ENCODE measurements at regions not wholly inside any gene's neighbourhood (a gene's known extent, or its start where the extent isn't known, plus 50 kb on each side); places are given as distances from the start of the nearest gene placed in this dataset.

DNA sequence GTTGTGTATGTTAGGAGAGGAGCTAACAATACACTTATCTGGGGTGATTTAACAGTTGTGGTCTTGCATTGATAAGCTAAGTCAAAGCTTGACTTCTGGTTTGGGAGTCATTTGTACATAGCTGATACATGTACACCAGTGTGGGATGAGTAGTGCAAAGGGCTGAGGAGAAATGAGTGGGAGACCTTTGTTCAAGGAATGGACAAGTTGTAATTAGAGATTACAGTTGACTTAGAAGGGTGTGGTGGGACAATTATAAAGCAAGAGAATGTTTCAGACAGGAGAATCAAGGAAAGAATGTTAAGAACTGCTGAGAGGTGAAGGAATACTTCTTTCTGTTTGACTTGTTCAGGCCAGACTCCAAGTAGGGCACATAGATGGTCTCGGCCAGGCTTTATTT, 209.7 kb upstream of the STEAP4 start:
- no peak overlapping the region for H3K27ac ChIP-seq
- TF ChIP-seq, protein P1, sequence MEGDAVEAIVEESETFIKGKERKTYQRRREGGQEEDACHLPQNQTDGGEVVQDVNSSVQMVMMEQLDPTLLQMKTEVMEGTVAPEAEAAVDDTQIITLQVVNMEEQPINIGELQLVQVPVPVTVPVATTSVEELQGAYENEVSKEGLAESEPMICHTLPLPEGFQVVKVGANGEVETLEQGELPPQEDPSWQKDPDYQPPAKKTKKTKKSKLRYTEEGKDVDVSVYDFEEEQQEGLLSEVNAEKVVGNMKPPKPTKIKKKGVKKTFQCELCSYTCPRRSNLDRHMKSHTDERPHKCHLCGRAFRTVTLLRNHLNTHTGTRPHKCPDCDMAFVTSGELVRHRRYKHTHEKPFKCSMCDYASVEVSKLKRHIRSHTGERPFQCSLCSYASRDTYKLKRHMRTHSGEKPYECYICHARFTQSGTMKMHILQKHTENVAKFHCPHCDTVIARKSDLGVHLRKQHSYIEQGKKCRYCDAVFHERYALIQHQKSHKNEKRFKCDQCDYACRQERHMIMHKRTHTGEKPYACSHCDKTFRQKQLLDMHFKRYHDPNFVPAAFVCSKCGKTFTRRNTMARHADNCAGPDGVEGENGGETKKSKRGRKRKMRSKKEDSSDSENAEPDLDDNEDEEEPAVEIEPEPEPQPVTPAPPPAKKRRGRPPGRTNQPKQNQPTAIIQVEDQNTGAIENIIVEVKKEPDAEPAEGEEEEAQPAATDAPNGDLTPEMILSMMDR (conservative IDR thresholded peaks at IDR 0.05) = no peak

DNA sequence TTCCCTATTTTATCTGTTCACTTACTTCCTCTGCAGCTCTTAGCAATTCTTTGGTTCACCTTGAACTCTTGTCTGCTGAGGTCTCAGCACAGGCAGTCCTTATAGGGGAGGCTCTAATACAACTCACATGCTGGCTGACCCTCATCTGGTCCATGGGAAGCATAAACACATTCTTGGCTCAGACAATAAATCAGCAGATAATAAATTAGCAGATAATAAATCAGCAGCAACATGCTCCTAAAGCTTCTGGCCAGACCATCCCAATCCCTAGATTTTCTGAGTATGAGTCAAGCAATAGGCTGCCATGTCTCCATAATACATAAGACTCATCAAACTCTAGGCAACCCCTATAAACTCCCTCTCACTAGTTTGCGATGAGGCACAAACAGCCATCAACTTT, 208.6 kb upstream of the STEAP4 start:
- TF ChIP-seq, protein P1 (conservative IDR thresholded peaks at IDR 0.05) = no peak
- no peak overlapping the region for H3K27ac ChIP-seq

DNA sequence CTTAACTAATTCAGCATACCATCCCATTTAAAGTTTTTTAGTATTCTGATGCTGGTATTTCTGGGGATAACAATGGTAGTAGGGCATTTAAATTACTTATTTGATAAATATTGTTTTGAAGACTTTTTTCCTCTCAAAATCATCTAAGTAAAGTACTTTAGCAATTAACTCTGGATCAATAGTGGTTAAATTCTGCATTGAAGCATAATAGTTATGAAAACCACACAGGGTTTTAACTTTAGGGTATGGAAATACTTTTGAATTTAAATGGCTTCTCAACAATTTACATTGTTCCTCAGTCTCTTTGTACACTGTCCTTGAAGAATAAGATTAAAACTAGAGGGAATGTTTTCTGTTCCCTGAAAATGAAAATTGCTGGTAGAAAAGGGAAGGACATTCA, 202.6 kb upstream of the STEAP4 start:
- no peak overlapping the region for H3K27ac ChIP-seq
- TF ChIP-seq, protein P1 (conservative IDR thresholded peaks at IDR 0.05) = no peak

DNA sequence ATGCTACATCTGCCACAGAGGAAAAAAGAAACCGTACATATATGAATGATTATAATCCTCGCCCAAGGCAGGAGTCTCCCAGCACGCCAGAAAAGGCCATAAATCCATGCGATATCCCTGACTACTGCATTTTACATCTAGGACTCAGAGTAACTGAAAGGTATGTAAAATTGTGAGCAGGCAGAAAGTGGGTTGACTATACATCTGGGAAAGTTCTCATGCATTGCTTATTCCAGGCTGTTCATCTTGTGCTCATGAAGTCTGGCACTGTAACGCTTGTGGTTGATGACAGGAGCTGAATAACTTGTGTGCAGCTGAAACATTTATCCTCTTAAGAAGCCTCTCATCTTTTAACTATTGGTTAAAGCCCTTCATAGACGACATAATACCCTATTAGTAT, 193.4 kb upstream of the STEAP4 start:
- TF ChIP-seq, protein P1 (conservative IDR thresholded peaks at IDR 0.05) = no peak
- no peak overlapping the region for H3K27ac ChIP-seq

DNA sequence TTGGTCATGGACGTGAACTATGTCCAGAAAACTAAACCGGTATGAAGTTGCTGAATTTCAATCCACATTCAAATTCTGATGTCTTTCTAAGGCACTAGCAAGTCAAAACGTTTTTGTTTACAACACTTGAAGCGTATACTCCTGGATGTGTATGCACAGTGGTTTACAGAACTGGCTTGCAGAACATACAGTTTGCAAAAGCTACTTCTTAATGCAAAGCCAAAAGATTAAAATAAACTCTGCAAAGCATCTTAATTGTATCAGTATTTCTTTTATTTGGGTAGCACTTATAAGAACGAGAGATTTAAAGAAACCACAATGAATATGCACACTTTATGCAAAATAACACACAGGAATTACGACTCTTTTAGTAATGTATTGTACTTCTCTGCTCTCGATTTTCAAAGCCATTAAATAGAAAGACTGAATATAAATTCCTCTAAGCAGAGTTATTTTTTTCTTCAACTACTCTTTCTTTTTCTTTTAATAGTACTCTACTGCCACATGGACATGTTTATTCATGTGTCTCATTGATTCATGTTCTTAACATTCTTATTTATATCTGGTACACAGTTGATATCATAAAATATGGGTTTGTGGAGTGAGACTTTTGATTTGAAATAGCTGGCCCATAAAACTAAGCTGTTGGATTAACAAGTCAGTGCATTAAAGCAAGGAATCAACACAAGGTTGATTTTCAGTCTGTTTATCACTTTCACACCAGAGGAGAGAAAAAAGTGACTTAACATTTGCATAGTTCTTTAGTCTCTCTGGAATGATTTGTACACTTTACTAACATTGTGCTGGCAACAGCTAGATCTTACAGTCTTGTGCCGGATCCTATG, 189.4 kb upstream of the STEAP4 start:
- H3K27ac ChIP-seq = no peak overlapping the region
- TF ChIP-seq, protein P1 (conservative IDR thresholded peaks at IDR 0.05) = no peak

DNA sequence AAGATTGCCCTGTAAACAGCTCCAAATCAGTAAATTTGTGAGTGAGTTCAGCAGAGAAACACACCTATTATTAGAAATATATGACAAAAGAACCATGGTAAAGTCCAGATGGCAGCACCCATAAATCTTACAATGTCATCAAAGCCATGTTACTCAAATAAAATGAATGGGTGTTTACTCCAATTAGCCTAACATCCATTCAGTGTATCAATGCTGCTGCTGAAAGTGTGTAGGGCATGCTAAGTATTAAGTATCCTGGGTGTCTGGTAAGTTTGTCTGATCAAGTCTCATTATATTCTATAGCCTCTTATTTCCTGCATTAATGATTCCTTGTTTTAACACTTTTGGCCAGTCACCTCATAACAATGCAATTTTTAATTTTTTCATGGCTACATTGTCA, 185.5 kb upstream of the STEAP4 start:
- no peak overlapping the region for H3K27ac ChIP-seq
- TF ChIP-seq, protein P1 (conservative IDR thresholded peaks at IDR 0.05) = no peak

DNA sequence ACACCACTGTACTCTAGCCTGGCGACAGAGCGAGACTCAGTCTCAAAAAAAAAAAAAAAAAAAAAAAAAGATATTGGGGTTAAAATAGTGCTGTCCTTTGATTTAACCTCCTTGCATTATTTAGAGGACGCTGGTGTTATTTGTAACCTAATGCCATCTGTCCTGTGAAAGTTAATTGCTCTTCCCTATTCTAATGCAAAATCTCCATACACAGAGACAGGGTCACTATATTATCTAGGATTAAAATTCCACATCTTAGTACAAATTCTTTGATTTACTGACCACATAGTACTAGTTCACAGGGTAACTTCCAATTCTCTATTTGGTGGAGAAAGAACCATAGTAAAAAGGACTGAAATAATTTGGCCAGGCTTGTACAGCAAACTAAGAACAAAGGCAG, 184.2 kb upstream of the STEAP4 start:
- TF ChIP-seq, protein P1 (conservative IDR thresholded peaks at IDR 0.05) = no peak
- no peak overlapping the region for H3K27ac ChIP-seq
